ENCODE measurements at regions not wholly inside any gene's neighbourhood (a gene's known extent, or its start where the extent isn't known, plus 50 kb on each side); places are given as distances from the start of the nearest gene placed in this dataset.

- TF ChIP-seq CTCF (IDR thresholded peaks at IDR 0.05) (no peak), POLR2A (IDR thresholded peaks at IDR 0.05) (no peak)
Observed at GRCh38 chr15:81660976-81661375, 287.0 kb upstream of the TMC3 start.
